Common myeloid progenitor, CD34-positive (primary cell): ENCODE measurements at regions not wholly inside any gene's neighbourhood (a gene's known extent, or its start where the extent isn't known, plus 50 kb on each side); places are given as distances from the start of the nearest gene placed in this dataset.

Experiments used
- CTCF ChIA-PET: fragments of 350-600 bp; sonication (Branson Sonifier 250); formaldehyde crosslinking; loops from one replicate; lab custom pipeline; 2021; ENCODE audit warnings: antibody characterized with exemption; lab: Charles Lee
- POLR2A ChIA-PET: fragments of 350-600 bp; sonication (Branson Sonifier 250); formaldehyde crosslinking; loops from one replicate; lab custom pipeline; 2021; ENCODE audit warnings: antibody characterized with exemption; lab: Charles Lee
- DNase-seq, 3 donors: peaks; one replicate each; pipeline versions ENCODE4 v3.0.0 to v3.0.0-alpha.2; 2013
- H3K27ac ChIP-seq, 2 experiments: 1 replicate in 1 of 2; 2 replicates in 1 of 2; pipeline ENCODE4 v1.7.0; 2013; ENCODE audit warnings: inconsistent platforms in 2 of 2, low read length in 2 of 2, mild to moderate bottlenecking in 2 of 2, low read depth in 1 of 2, moderate library complexity in 1 of 2; ENCODE audit not compliant: severe bottlenecking in 2 of 2, insufficient read depth in 1 of 2, poor library complexity in 1 of 2
- H3K27me3 ChIP-seq, 5 experiments: replicated peaks in 2 of 5; 1 replicate in 3 of 5; 2 replicates in 2 of 5; pipeline versions ENCODE4 v1.6.1 to v1.7.0; 2013; ENCODE audit warnings: low read length in 4 of 5, mild to moderate bottlenecking in 2 of 5, moderate library complexity in 2 of 5, inconsistent platforms in 1 of 5; ENCODE audit not compliant: insufficient read depth in 5 of 5, control insufficient read depth in 4 of 5
- H3K36me3 ChIP-seq, 4 experiments: 1 replicate in 2 of 4; 2 replicates in 2 of 4; pipeline versions ENCODE4 v1.6.1 to v1.7.0; 2013; ENCODE audit warnings: low read length in 3 of 4, control low read depth in 1 of 4, mild to moderate bottlenecking in 1 of 4; ENCODE audit not compliant: control insufficient read depth in 4 of 4, insufficient read depth in 4 of 4
- H3K4me1 ChIP-seq, 4 experiments: 1 replicate in 3 of 4; 2 replicates in 1 of 4; pipeline versions ENCODE4 v1.6.1 to v1.7.1; 2013; ENCODE audit warnings: low read length in 3 of 4, mild to moderate bottlenecking in 3 of 4, control low read depth in 1 of 4, inconsistent platforms in 1 of 4, moderate library complexity in 1 of 4; ENCODE audit not compliant: control insufficient read depth in 4 of 4, insufficient read depth in 4 of 4; ENCODE audit errors: control extremely low read depth in 1 of 4
- H3K4me3 ChIP-seq, 7 experiments: 1 replicate in 4 of 7; 2 replicates in 3 of 7; pipeline versions ENCODE4 v1.5.1 to v1.7.0; 2013; ENCODE audit warnings: mild to moderate bottlenecking in 7 of 7, low read length in 6 of 7, moderate library complexity in 6 of 7, inconsistent platforms in 2 of 7, low read depth in 2 of 7, control low read depth in 1 of 7; ENCODE audit not compliant: insufficient read depth in 4 of 7, control insufficient read depth in 1 of 7; ENCODE audit errors: extremely low read depth in 1 of 7
- H3K9me3 ChIP-seq, 5 experiments: 1 replicate in 4 of 5; 2 replicates in 1 of 5; pipeline versions ENCODE4 v1.6.1 to v1.7.1; 2013; ENCODE audit warnings: low read length in 4 of 5, mild to moderate bottlenecking in 2 of 5, inconsistent platforms in 1 of 5, low read depth in 1 of 5, moderate library complexity in 1 of 5; ENCODE audit not compliant: control insufficient read depth in 4 of 5, insufficient read depth in 2 of 5; ENCODE audit errors: control extremely low read depth in 1 of 5
- WGBS: methylation state at CpG from one replicate; pipeline ENCODE4 v1.1.5; 2013; ENCODE audit not compliant: insufficient coverage; 5-methylcytosine and 5-hydroxymethylcytosine counted together

GRCh38 chr21:19713313-19713712, 1284.9 kb upstream of the NCAM2 start:
- H3K36me3 ChIP-seq, result no peaks in the 10 kb centered on the region
- no peak for DNase-seq
- no peaks in the 10 kb centered on the region for H3K4me1 ChIP-seq
- H3K4me3 ChIP-seq, result no peak overlapping the region
- H3K27ac ChIP-seq, result no peak overlapping the region
- CTCF ChIA-PET, result no interaction called here
- H3K9me3 ChIP-seq, result no peaks in the 10 kb centered on the region
- H3K27me3 ChIP-seq, result no peaks in the 10 kb centered on the region
- POLR2A ChIA-PET, result no interaction called here

GRCh38 chr21:19724081-19724480, 1274.1 kb upstream of the NCAM2 start:
- Histone ChIP-seq H3K4me1 (no peaks in the 10 kb centered on the region), H3K27ac (no peak overlapping the region), H3K36me3 (no peaks in the 10 kb centered on the region), H3K27me3 (no peaks in the 10 kb centered on the region), H3K4me3 (no peak overlapping the region), H3K9me3 (peaks cover 0 to 4% (median 0%) of the 10 kb centered on the region in 5 experiments)
- no peak for DNase-seq
- POLR2A ChIA-PET, result no interaction called here
- WGBS, result no CpG with 5 or more reads among the region's 1 CpG
- CTCF ChIA-PET, result no interaction called here

GRCh38 chr21:19731251-19731650, 1267.0 kb upstream of the NCAM2 start:
- DNase-seq, result peak in 1 of 3 donors; percentile 0
- WGBS, result no CpG with 5 or more reads among the region's 2 CpGs
- H3K4me1 ChIP-seq, result no peaks in the 10 kb centered on the region
- ChIA-PET POLR2A (no interaction called here), CTCF (no interaction called here)
- H3K4me3 ChIP-seq, result no peak overlapping the region
- H3K27ac ChIP-seq, result no peak overlapping the region
- H3K27me3 ChIP-seq, result no peaks in the 10 kb centered on the region
- no peaks in the 10 kb centered on the region for H3K36me3 ChIP-seq
- H3K9me3 ChIP-seq, result no peaks in the 10 kb centered on the region

- no peaks in the 10 kb centered on the region for H3K27me3 ChIP-seq
- ChIA-PET POLR2A (no interaction called here), CTCF (no interaction called here)
- H3K9me3 ChIP-seq, result no peaks in the 10 kb centered on the region
- WGBS, result 98% methylated on average over 6 of the region's 19 CpGs
- H3K27ac ChIP-seq, result no peak overlapping the region
- no peaks in the 10 kb centered on the region for H3K4me1 ChIP-seq
- no peaks in the 10 kb centered on the region for H3K36me3 ChIP-seq
- no peak for DNase-seq
- H3K4me3 ChIP-seq, result no peak overlapping the region
Observed at GRCh38 chr21:19759836-19760235, 1238.4 kb upstream of the NCAM2 start.

GRCh38 chr21:19767546-19767945, 1230.7 kb upstream of the NCAM2 start:
- POLR2A ChIA-PET, result no interaction called here
- peaks cover 0 to 2% (median 0%) of the 10 kb centered on the region in 5 experiments for H3K9me3 ChIP-seq
- no peaks in the 10 kb centered on the region for H3K4me1 ChIP-seq
- H3K4me3 ChIP-seq, result no peak overlapping the region
- no peaks in the 10 kb centered on the region for H3K36me3 ChIP-seq
- CTCF ChIA-PET, result no interaction called here
- DNase-seq, result no peak
- WGBS, result no CpG with 5 or more reads among the region's 1 CpG
- H3K27ac ChIP-seq, result no peak overlapping the region
- no peaks in the 10 kb centered on the region for H3K27me3 ChIP-seq

- Histone ChIP-seq H3K36me3 (no peaks in the 10 kb centered on the region), H3K9me3 (peaks cover 0 to 1% (median 0%) of the 10 kb centered on the region in 5 experiments), H3K27me3 (no peaks in the 10 kb centered on the region), H3K4me1 (no peaks in the 10 kb centered on the region), H3K27ac (no peak overlapping the region), H3K4me3 (no peak overlapping the region)
- ChIA-PET CTCF (no interaction called here), POLR2A (no interaction called here)
- WGBS, result no CpG with 5 or more reads among the region's 2 CpGs
- no peak for DNase-seq
Observed at GRCh38 chr21:19771881-19772280, 1226.3 kb upstream of the NCAM2 start.

- no peak overlapping the region for H3K4me3 ChIP-seq
- no CpG with 5 or more reads among the region's 1 CpG for WGBS
- H3K9me3 ChIP-seq, result peaks cover 0 to 2% (median 0%) of the 10 kb centered on the region in 5 experiments
- ChIA-PET CTCF (no interaction called here), POLR2A (no interaction called here)
- no peaks in the 10 kb centered on the region for H3K36me3 ChIP-seq
- no peaks in the 10 kb centered on the region for H3K27me3 ChIP-seq
- DNase-seq, result no peak
- H3K4me1 ChIP-seq, result no peaks in the 10 kb centered on the region
- no peak overlapping the region for H3K27ac ChIP-seq
Observed at GRCh38 chr21:19776076-19776475, 1222.1 kb upstream of the NCAM2 start.
